Endothelial cell of umbilical vein (primary cell): ENCODE measurements at regions not wholly inside any gene's neighbourhood (a gene's known extent, or its start where the extent isn't known, plus 50 kb on each side); places are given as distances from the start of the nearest gene placed in this dataset.

Experiments
- CTCF ChIP-seq, 2 donors: IDR thresholded peaks; 1 replicate in 1 of 2; 2 replicates in 1 of 2; pipeline ENCODE4 v1.5.1; 2011; ENCODE audit warnings: low read length in 2 of 2, mild to moderate bottlenecking in 2 of 2, moderate library complexity in 2 of 2, control low read depth in 1 of 2, inconsistent platforms in 1 of 2, low read depth in 1 of 2; ENCODE audit not compliant: insufficient read depth in 1 of 2; ENCODE audit errors: extremely low read depth in 1 of 2
- EZH2 ChIP-seq: IDR thresholded peaks from 2 replicates; pipeline ENCODE4 v1.6.1; 2012; ENCODE audit warnings: borderline replicate concordance, low read depth, mild to moderate bottlenecking, moderate library complexity, low read length, inconsistent platforms; ENCODE audit not compliant: severe bottlenecking
- FOS ChIP-seq: IDR thresholded peaks from 2 replicates; pipeline ENCODE4 v1.6.1; 2011; ENCODE audit warnings: mild to moderate bottlenecking, low read length, moderate library complexity, borderline replicate concordance; ENCODE audit not compliant: insufficient read depth
- JUN ChIP-seq: IDR thresholded peaks from 2 replicates; pipeline ENCODE4 v1.6.1; 2011; ENCODE audit warnings: borderline replicate concordance, low read depth; ENCODE audit not compliant: insufficient read length, insufficient read depth
- MAX ChIP-seq: IDR thresholded peaks from 2 replicates; pipeline ENCODE4 v1.6.1; 2011; ENCODE audit not compliant: insufficient read depth, insufficient read length
- POLR2A ChIP-seq: IDR thresholded peaks from 2 replicates; pipeline ENCODE4 v1.6.1; 2012; ENCODE audit warnings: low read depth, mild to moderate bottlenecking, control low read depth, low read length
- POLR2AphosphoS5 ChIP-seq: IDR thresholded peaks from 2 replicates; pipeline ENCODE4 v1.6.1; 2012; ENCODE audit warnings: low read depth, mild to moderate bottlenecking, control low read depth, low read length, moderate library complexity; ENCODE audit not compliant: insufficient read depth

GRCh38 chr7:153509768-153510167 is 542.4 kb upstream of the DPP6 start:
- TF ChIP-seq JUN, result no peak
- TF ChIP-seq CTCF (IDR thresholded peaks at IDR 0.05; ENCODE audit: extremely low read depth in 1 of 2, insufficient read depth in 1 of 2, low read depth in 1 of 2, low read length in 2 of 2), result no peak
- TF ChIP-seq POLR2A, result no peak
- TF ChIP-seq EZH2, result no peak
- TF ChIP-seq POLR2AphosphoS5, result no peak
- TF ChIP-seq MAX, result no peak
- no peak for TF ChIP-seq FOS
